ENCODE measurements at regions not wholly inside any gene's neighbourhood (a gene's known extent, or its start where the extent isn't known, plus 50 kb on each side); places are given as distances from the start of the nearest gene placed in this dataset.

DNA sequence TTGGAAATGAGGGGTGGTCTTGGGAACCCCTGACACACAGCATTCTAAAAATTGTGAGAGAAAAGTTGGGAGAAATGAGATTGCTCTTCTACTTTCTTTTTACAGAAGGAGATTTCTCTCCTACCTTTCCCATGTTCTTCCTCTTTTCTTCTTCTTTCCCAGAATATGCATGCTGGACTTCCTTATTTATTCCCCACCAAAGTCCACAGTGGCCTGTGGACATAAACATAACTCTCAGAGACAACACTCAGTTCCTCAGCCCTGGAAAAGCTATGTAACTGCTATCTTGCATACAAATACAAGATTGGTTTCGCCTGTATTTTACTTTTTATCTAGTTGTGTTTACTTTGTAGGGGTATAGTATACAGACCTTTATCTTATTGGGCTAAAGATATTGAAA is 54.6 kb upstream of the C1GALT1 start:
- Histone ChIP-seq H3K27me3 (no peaks in the 10 kb centered on the region), H3K4me3 (no peak overlapping the region), H3K36me3 (no peaks in the 10 kb centered on the region), H3K4me1 (no peaks in the 10 kb centered on the region), H3K27ac (no peak overlapping the region), H3K9me3 (replicated peaks) (0 out of 2 replicates have a peak, but pooled peaks cover 3% of the 10 kb centered on the region)
- no peak for DNase-seq

- H3K4me3 ChIP-seq, result no peak overlapping the region
- no peak overlapping the region for H3K27ac ChIP-seq
- H3K9me3 ChIP-seq (replicated peaks), result 0 out of 2 replicates have a peak, but pooled peaks cover 3% of the 10 kb centered on the region
- H3K36me3 ChIP-seq, result no peaks in the 10 kb centered on the region
- no peak for DNase-seq
- H3K27me3 ChIP-seq, result no peaks in the 10 kb centered on the region
- H3K4me1 ChIP-seq, result no peaks in the 10 kb centered on the region
Measured at GRCh38 chr7:7129381-7129780, 53.0 kb upstream of the C1GALT1 start.

DNA sequence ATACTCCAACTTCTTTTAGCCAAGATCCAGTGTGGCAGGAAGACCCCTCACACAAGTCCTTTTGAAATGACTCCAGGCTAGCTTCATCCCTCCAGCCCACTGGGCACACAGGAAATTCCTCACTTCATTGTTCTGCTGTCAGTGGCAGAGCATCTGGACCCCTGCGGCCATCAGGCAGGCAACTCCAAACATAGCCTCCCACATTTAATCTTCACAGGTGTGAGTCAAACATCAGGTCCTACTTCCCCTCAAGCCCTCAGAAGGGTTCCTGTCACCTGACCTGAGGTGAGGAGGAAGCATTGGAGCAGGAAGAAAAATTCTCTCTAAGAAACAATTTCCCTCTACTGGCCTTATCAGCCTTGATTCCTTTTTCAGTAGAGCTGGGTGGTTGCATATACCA is 51.1 kb upstream of the C1GALT1 start:
- no peak overlapping the region for H3K4me3 ChIP-seq
- no peaks in the 10 kb centered on the region for H3K27me3 ChIP-seq
- no peaks in the 10 kb centered on the region for H3K36me3 ChIP-seq
- H3K27ac ChIP-seq, result no peak overlapping the region
- no peaks in the 10 kb centered on the region for H3K4me1 ChIP-seq
- 0 out of 2 replicates have a peak, but pooled peaks cover 4% of the 10 kb centered on the region for H3K9me3 ChIP-seq (replicated peaks)
- no peak for DNase-seq

Measured in SJCRH30 (cell line).